GM21367 (cell line): ENCODE measurements at regions not wholly inside any gene's neighbourhood (a gene's known extent, or its start where the extent isn't known, plus 50 kb on each side); places are given as distances from the start of the nearest gene placed in this dataset.
"Not testable (repeated sequence)": the region's sequence is repeated elsewhere in the genome, so short reads cannot be mapped to it uniquely, and the experiment has no call there.

Experiments
- ATAC-seq: cut with Tn5 transposase; IDR thresholded peaks from one replicate; pipeline ENCODE4 v1.9.1; 2021; ENCODE audit not compliant: unreplicated experiment

GRCh38 chr2:71925268-71926088, 222.2 kb downstream of the CYP26B1 start:
- ATAC-seq = no peak

- ATAC-seq = peak; percentile 71
Observed at GRCh38 chr2:71923887-71924533, 223.7 kb downstream of the CYP26B1 start.

GRCh38 chr2:71923143-71923525, 224.5 kb downstream of the CYP26B1 start:
- no peak for ATAC-seq

- ATAC-seq = no peak
Observed at GRCh38 chr2:71922499-71923142, 225.0 kb downstream of the CYP26B1 start.

DNA sequence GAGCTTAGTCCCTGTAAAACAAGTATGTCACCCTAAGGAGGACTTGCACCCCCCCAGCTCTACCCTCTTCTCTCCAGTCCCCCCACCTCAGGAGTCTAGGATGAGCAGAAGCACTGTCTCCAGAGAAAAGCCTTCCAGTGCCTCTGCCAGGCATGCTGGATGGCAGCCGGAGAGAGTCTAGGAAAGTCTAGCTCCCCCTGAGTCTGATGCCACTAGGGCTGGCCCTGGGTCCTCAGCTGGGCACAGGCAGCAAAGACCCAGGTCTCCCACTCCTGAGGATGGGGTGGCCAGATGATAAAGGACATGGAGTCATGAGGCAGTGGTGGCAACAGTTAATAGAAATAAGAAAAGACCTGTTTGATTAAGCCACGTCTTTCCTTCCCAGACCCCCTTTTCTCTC, 225.6 kb downstream of the CYP26B1 start:
- ATAC-seq = no peak

DNA sequence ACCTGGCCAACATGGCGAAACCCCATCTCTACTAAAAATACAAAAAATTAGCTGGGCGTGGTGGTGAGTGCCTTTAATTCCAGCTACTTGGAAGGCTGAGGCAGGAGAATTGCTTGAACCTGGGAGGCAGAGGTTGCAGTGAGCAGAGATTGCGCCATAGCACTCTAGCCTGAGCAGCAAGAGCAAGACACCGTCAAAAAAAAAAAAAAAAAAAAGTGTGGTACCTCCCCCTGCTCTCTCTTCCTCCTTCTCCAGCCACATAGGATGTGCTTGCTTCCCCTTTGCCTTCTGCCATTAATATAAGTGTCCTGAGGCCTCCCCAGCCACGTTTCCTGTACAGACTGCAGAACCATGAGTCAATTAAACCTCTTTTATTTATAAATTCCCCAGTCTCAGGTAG, 226.8 kb downstream of the CYP26B1 start:
- ATAC-seq = not testable (repeated sequence)

DNA sequence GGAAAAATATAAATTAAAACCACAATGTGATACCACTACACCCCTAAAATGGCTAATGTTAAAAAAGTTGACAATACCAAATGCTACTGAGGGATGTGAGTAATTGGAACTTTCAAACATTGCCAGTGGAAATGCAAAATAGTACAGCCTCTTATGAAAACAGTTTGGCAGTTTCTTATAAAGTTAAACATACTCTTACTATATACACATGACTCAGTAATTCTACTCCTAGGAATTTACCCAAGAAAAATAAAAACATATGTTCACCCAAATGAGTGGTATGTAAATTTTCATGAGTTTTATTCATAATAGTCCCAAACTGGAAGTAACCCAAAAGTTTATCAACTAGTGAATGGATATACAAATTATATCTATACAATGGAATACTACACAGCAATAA, 228.0 kb downstream of the CYP26B1 start:
- ATAC-seq = no peak

DNA sequence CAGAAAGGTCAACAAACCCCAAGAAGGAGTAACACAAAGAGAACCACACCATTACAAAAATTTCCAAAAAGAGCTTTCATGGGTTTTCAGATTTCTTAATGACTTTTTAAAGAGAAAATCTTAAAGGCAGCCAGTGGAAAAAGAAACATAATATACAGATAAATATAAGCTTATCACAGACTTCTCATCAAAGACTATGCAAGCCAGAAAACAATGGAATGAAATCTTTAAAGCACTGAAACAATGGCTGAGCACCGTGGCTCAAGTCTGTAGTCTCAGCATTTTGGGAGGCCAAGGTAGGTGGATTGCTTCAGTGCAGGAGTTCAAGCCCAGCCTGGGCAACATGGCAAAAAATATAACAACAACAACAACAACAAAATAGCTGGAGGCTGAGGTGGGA, 237.4 kb downstream of the CYP26B1 start:
- ATAC-seq = no peak

GRCh38 chr2:71908798-71909197, 238.9 kb downstream of the CYP26B1 start:
- ATAC-seq = no peak

- ATAC-seq = no peak
Observed at GRCh38 chr2:71907503-71907902, 240.2 kb downstream of the CYP26B1 start.

- ATAC-seq = no peak
Observed at GRCh38 chr2:71906357-71906973, 241.2 kb downstream of the CYP26B1 start.

GRCh38 chr2:71905205-71905604, 242.5 kb downstream of the CYP26B1 start:
- no peak for ATAC-seq

DNA sequence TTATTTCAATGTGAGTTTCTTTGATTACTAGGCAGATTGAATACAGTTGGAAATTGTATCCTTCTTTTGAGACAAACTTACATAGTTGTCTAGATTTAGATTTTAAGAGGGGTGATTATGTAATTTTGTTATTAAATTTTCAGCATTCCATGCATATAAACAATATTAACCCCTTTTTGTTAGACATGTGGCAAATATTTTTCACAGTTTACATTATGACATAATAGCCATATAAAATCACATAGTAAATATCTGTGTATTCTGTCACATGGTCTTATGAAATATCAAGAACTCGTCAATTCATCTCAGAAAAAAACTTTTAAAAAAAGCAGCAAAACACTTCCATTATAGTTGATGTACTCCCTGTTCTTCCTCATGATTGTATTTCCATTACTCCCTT, 243.8 kb downstream of the CYP26B1 start:
- no peak for ATAC-seq

DNA sequence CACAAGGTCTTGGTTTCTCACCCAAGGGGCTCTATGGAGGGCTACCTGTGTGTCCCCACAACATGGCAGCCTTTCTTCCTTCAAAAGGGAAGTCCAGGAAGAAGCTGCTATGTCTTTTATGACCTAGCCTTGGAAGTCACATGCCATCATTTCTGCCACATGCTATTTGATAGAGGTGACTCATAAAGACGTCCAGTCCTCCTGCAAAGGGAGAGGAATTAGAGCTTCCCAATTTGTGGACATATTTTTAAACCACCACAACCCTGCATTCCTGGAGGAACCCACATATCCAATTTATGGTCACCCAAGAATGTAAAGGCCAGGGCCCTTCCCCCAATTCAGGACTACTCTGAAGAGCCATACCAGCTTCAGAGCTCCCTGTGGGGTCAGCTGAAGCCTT, 246.2 kb downstream of the CYP26B1 start:
- ATAC-seq = no peak

DNA sequence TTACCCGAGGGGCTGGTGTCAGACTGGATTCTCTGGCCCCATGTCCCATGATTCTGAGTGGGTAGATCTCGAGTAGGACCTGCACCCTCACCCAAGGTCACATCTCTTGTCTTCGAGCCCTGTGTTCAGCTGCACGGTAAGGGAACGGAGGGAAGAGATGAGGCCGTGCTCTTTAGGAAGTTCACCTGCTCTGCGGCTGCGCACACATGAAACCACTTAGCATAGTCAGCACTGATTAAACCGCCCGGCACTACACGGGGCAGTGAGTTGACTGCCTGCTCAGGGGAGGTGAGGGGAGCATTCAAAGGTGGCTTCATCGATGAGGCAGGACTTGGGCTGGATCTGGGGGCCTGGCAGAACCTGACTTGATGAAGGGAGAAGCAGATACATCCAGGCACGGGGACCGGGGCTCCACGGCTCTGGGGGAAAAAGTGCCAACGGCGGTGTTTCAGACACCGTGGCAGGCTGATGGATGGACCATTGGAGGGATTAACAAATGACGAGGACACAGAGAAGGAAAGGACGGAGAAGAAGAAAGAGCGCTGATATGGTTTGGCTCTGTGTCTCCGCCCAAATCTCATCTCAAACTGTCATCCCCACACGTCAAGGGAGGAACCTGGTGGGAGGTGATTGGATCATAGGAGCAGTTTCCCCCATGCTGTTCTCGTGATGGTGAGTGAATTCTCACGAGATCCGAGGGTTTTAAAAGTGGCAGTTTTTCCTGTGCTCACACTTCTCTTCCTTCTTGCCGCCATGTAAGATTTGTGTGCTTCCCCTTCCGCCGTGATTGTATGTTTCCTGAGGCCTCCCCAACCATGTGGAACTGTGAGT, 248.6 kb downstream of the CYP26B1 start:
- ATAC-seq = no peak

DNA sequence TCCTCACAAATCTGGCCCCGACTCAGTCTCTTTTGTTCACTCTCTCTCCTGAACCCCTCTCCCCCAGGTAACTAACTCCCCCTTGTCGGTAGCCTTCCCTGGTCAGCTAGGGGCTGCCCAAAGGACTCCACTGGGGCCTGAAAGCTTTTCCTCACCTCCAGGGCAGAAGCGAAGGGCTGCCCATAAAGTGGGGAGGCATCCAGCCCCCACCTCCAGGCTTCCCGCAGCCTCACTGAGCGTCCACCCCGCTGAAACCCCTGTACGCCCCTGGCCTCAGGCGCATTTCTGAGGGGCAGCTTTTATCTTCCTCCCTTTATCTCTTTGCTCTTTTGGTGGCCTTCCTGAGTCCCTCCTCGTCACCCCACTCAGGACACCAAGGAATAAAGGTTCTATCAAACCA, 249.3 kb downstream of the CYP26B1 start:
- ATAC-seq = no peak

DNA sequence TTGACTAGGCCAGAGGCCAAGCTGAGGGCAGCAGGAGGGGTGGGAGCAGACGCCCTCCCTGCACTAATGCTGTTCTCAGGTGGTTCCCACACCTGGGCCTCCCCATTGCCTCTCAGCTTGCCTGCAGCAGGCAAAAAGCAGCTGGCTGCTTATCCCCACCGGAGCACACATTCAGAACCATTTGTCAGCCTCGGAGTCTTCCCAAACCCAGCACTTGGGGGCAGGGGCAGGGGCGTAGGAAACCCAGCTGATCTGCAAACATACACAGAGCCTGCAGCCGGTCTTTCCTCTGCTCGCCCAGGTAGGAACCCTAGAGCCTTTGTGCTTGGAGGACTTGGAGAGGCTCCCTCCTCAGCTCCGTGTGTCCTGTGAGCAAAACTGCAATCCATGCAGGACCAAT, 249.8 kb downstream of the CYP26B1 start:
- ATAC-seq = no peak

DNA sequence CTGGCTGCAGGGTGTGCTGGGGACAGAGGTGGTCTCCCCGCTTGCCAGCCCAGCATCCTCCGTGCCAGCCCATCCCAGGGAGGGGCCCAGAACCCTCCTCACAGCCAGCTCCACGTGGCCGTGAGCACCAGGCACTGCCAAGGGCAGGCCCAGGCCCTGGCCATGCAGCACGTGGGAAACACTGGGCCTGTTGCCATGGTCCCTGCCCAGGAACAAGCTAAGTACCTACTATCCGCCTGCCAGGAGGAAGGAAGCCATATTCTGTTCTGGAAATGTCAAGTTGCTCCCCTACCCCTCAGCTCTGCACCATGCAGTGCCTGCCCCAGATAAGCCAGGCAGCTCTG, 250.6 kb downstream of the CYP26B1 start:
- no peak for ATAC-seq

- no peak for ATAC-seq
Observed at GRCh38 chr2:71896385-71897136, 251.1 kb downstream of the CYP26B1 start.
